Testis (tissue), 2 donors: ENCODE measurements at regions not wholly inside any gene's neighbourhood (a gene's known extent, or its start where the extent isn't known, plus 50 kb on each side); places are given as distances from the start of the nearest gene placed in this dataset.

Experiments
- DNase-seq: peaks from one replicate; pipeline ENCODE4 v3.0.0-alpha.2; 2019
- H3K27ac ChIP-seq, 2 donors: fragments of 200-600 bp; sonication (generic); one replicate each; pipeline ENCODE4 v1.5.1; 2019
- H3K27me3 ChIP-seq: fragments of 200-600 bp; sonication (generic); one replicate; pipeline ENCODE4 v1.5.1; 2019
- H3K36me3 ChIP-seq: fragments of 200-600 bp; sonication (generic); one replicate; pipeline ENCODE4 v1.5.1; 2017; ENCODE audit warnings: low read depth; ENCODE audit errors: missing control alignments
- H3K4me1 ChIP-seq: fragments of 200-600 bp; sonication (generic); one replicate; pipeline ENCODE4 v1.5.1; 2019
- H3K4me3 ChIP-seq, 2 donors: fragments of 200-600 bp; sonication (generic); one replicate each; pipeline ENCODE4 v1.5.1; 2017 to 2019
- H3K9me3 ChIP-seq: fragments of 200-600 bp; sonication (generic); one replicate; pipeline ENCODE4 v1.5.1; 2017
- CTCF ChIP-seq, 3 experiments: fragments of 450-650 bp in 2 of 3; fragments of 200-600 bp in 1 of 3; sonication (generic) in 1 of 3; IDR thresholded peaks; one replicate each; pipeline ENCODE4 v1.5.1; 2016 to 2019; ENCODE audit warnings: antibody characterized with exemption in 3 of 3, mild to moderate bottlenecking in 2 of 3, moderate library complexity in 1 of 3
- POLR2A ChIP-seq: fragments of 450-650 bp; IDR thresholded peaks from one replicate; pipeline ENCODE4 v1.6.1; 2017; ENCODE audit warnings: antibody characterized with exemption, mild to moderate bottlenecking, moderate library complexity
- WGBS, 2 donors: methylation state at CpG; one replicate each; pipeline ENCODE4 v1.1.5; 2018; 5-methylcytosine and 5-hydroxymethylcytosine counted together
- intact Hi-C: fragments of 100-400 bp; cut with DNase I; formaldehyde crosslinking; loops from one replicate; pipeline ENCODE4 v1.15.1; 2023; ENCODE audit warnings: low total_unique reads

GRCh38 chr4:123671636-123672404 lies 275.2 kb downstream of the SPRY1 start:
- no peak overlapping the region for H3K4me3 ChIP-seq
- 68 to 80% methylated on average over 4 of the region's 4 CpGs for WGBS, 2 donors
- H3K4me1 ChIP-seq, result no peaks in the 10 kb centered on the region
- no peak overlapping the region for H3K27ac ChIP-seq
- no peaks in the 10 kb centered on the region for H3K27me3 ChIP-seq
- DNase-seq, result no peak
- intact Hi-C loops, result no loop called here
- H3K36me3 ChIP-seq, result no peaks in the 10 kb centered on the region
- TF ChIP-seq POLR2A, result no peak
- TF ChIP-seq CTCF (IDR thresholded peaks at IDR 0.05), result no peak
- no peaks in the 10 kb centered on the region for H3K9me3 ChIP-seq

GRCh38 chr4:123672987-123673386 lies 276.4 kb downstream of the SPRY1 start:
- Histone ChIP-seq H3K4me3 (no peak overlapping the region), H3K27ac (no peak overlapping the region), H3K36me3 (no peaks in the 10 kb centered on the region), H3K27me3 (no peaks in the 10 kb centered on the region), H3K4me1 (no peaks in the 10 kb centered on the region), H3K9me3 (no peaks in the 10 kb centered on the region)
- WGBS, 2 donors, result 70 to 82% methylated on average over 3 of the region's 3 CpGs
- intact Hi-C loops, result no loop called here
- TF ChIP-seq CTCF (IDR thresholded peaks at IDR 0.05), result no peak
- TF ChIP-seq POLR2A, result no peak
- no peak for DNase-seq

GRCh38 chr4:123673971-123674370 lies 277.4 kb downstream of the SPRY1 start:
- no peaks in the 10 kb centered on the region for H3K4me1 ChIP-seq
- H3K4me3 ChIP-seq, result no peak overlapping the region
- no peak for TF ChIP-seq CTCF (IDR thresholded peaks at IDR 0.05)
- no peak for TF ChIP-seq POLR2A
- H3K9me3 ChIP-seq, result no peaks in the 10 kb centered on the region
- no peak overlapping the region for H3K27ac ChIP-seq
- H3K27me3 ChIP-seq, result no peaks in the 10 kb centered on the region
- H3K36me3 ChIP-seq, result no peaks in the 10 kb centered on the region
- intact Hi-C loops, result no loop called here
- no peak for DNase-seq
- WGBS, 2 donors, result 84 to 89% methylated on average over 2 of the region's 2 CpGs

- TF ChIP-seq POLR2A (no peak), CTCF (IDR thresholded peaks at IDR 0.05) (no peak)
- H3K9me3 ChIP-seq, result no peaks in the 10 kb centered on the region
- H3K36me3 ChIP-seq, result no peaks in the 10 kb centered on the region
- DNase-seq, result no peak
- H3K4me1 ChIP-seq, result no peaks in the 10 kb centered on the region
- WGBS, 2 donors, result 80 to 85% methylated on average over 5 of the region's 5 CpGs
- H3K4me3 ChIP-seq, result no peak overlapping the region
- H3K27ac ChIP-seq, result peak overlapping the region in 1 of 2 donors; percentile 46
- intact Hi-C loops, result no loop called here
- no peaks in the 10 kb centered on the region for H3K27me3 ChIP-seq
Measured at GRCh38 chr4:123674762-123675465, 278.3 kb downstream of the SPRY1 start.
